Left ventricle myocardium inferior (tissue), 1 donor: ENCODE measurements at regions not wholly inside any gene's neighbourhood (a gene's known extent, or its start where the extent isn't known, plus 50 kb on each side); places are given as distances from the start of the nearest gene placed in this dataset.
A peak's percentile ranks its signal among the peaks of the same experiment; 100 is the strongest.
"Not testable (repeated sequence)": the region's sequence is repeated elsewhere in the genome, so short reads cannot be mapped to it uniquely, and the experiment has no call there.

ENCODE experiments used
- DNase-seq: peaks from one replicate; pipeline ENCODE4 v3.0.0-alpha.2; 2020
- H3K27ac ChIP-seq: fragments of 200-600 bp; replicated peaks from 2 replicates; pipeline ENCODE4 v1.8.0; 2021
- H3K27me3 ChIP-seq: fragments of 200-600 bp; 2 replicates; pipeline ENCODE4 v1.8.0; 2021; ENCODE audit warnings: low read depth
- H3K36me3 ChIP-seq: fragments of 200-600 bp; 2 replicates; pipeline ENCODE4 v1.8.0; 2021
- H3K4me1 ChIP-seq: fragments of 200-600 bp; 2 replicates; pipeline ENCODE4 v1.8.0; 2021
- H3K4me3 ChIP-seq: fragments of 200-600 bp; 2 replicates; pipeline ENCODE4 v1.8.0; 2021; ENCODE audit warnings: mild to moderate bottlenecking, moderate library complexity
- H3K9me3 ChIP-seq: fragments of 200-600 bp; replicated peaks from 2 replicates; pipeline ENCODE4 v1.8.0; 2021
- CTCF ChIP-seq: fragments of 200-600 bp; IDR thresholded peaks from 2 replicates; pipeline ENCODE4 v1.8.0; 2021; ENCODE audit warnings: antibody characterized with exemption, mild to moderate bottlenecking, borderline replicate concordance
- intact Hi-C: fragments of 100-400 bp; cut with micrococcal nuclease; formaldehyde crosslinking; loops from one replicate; pipeline ENCODE4 v1.11.0; 2022
- donor health status: DM: no; HTN: yes; CAD: no; lungs with severe emphysema.

- intact Hi-C loops: no loop called here
- Histone ChIP-seq H3K4me1 (peaks cover 9% of the 10 kb centered on the region), H3K4me3 (no peak overlapping the region), H3K27ac (no peak overlapping the region), H3K27me3 (peaks cover 22% of the 10 kb centered on the region), H3K36me3 (no peaks in the 10 kb centered on the region), H3K9me3 (no peaks in the 10 kb centered on the region)
- no peak for DNase-seq
- no peak for TF ChIP-seq CTCF
Observed at GRCh38 chr13:50136678-50137077, 121.4 kb downstream of the KCNRG start.

- DNase-seq, H3K36me3 ChIP-seq, intact Hi-C loops, H3K27me3 ChIP-seq, H3K4me1 ChIP-seq, H3K9me3 ChIP-seq, H3K4me3 ChIP-seq, H3K27ac ChIP-seq: not testable (repeated sequence)
Observed at GRCh38 chr13:50139435-50139934, 124.2 kb downstream of the KCNRG start.

- intact Hi-C loops: no loop called here
- H3K9me3 ChIP-seq: no peaks in the 10 kb centered on the region
- TF ChIP-seq CTCF: no peak
- no peak for DNase-seq
- no peak overlapping the region for H3K27ac ChIP-seq
- H3K36me3 ChIP-seq: no peaks in the 10 kb centered on the region
- no peaks in the 10 kb centered on the region for H3K4me1 ChIP-seq
- H3K4me3 ChIP-seq: no peak overlapping the region
- no peaks in the 10 kb centered on the region for H3K27me3 ChIP-seq
Observed at GRCh38 chr13:50140153-50140552, 124.9 kb downstream of the KCNRG start.

- H3K4me1 ChIP-seq: no peaks in the 10 kb centered on the region
- H3K27ac ChIP-seq: peak overlapping the region; percentile 3
- H3K27me3 ChIP-seq: no peaks in the 10 kb centered on the region
- H3K36me3 ChIP-seq: no peaks in the 10 kb centered on the region
- H3K4me3 ChIP-seq: no peak overlapping the region
- no peaks in the 10 kb centered on the region for H3K9me3 ChIP-seq
- TF ChIP-seq CTCF: no peak
- no peak for DNase-seq
- intact Hi-C loops: no loop called here
Observed at GRCh38 chr13:50140581-50141374, 125.5 kb downstream of the KCNRG start.

GRCh38 chr13:50141375-50141975, 126.2 kb downstream of the KCNRG start:
- no peaks in the 10 kb centered on the region for H3K36me3 ChIP-seq
- no peaks in the 10 kb centered on the region for H3K4me1 ChIP-seq
- no peak overlapping the region for H3K4me3 ChIP-seq
- H3K27ac ChIP-seq: peak overlapping the region; percentile 3
- no peak for TF ChIP-seq CTCF
- no peaks in the 10 kb centered on the region for H3K9me3 ChIP-seq
- no peaks in the 10 kb centered on the region for H3K27me3 ChIP-seq
- DNase-seq: no peak
- intact Hi-C loops: no loop called here
